Left lung (tissue), 4 donors: ENCODE measurements at regions not wholly inside any gene's neighbourhood (a gene's known extent, or its start where the extent isn't known, plus 50 kb on each side); places are given as distances from the start of the nearest gene placed in this dataset.

ENCODE experiments used
- ATAC-seq: fragments of 200-7000 bp; cut with Tn5 transposase; one replicate; pipeline ENCODE4 v1.9.1; 2020; ENCODE audit warnings: moderate library complexity
- DNase-seq, 4 donors: peaks; one replicate each; pipeline ENCODE4 v3.0.0-alpha.2; 2013 to 2020
- H3K27ac ChIP-seq, 2 donors: fragments of 200-600 bp; sonication (generic) in 1 of 2; one replicate each; pipeline versions ENCODE4 v1.5.0 to v1.8.0; 2020 to 2021
- H3K27me3 ChIP-seq, 2 donors: fragments of 200-600 bp; sonication (generic) in 1 of 2; one replicate each; pipeline versions ENCODE4 v1.5.0 to v1.8.0; 2020 to 2021
- H3K36me3 ChIP-seq, 2 donors: fragments of 200-600 bp; sonication (generic) in 1 of 2; one replicate each; pipeline versions ENCODE4 v1.5.0 to v1.8.0; 2020 to 2021
- H3K4me1 ChIP-seq, 2 donors: fragments of 200-600 bp; one replicate each; pipeline ENCODE4 v1.8.0; 2021
- H3K4me3 ChIP-seq, 2 donors: fragments of 200-600 bp; sonication (generic) in 1 of 2; one replicate each; pipeline versions ENCODE4 v1.5.0 to v1.8.0; 2020 to 2021; ENCODE audit warnings: mild to moderate bottlenecking in 1 of 2
- H3K9me3 ChIP-seq, 2 donors: fragments of 200-600 bp; sonication (generic) in 1 of 2; one replicate each; pipeline versions ENCODE4 v1.5.0 to v1.8.0; 2020 to 2021
- CTCF ChIP-seq, 2 donors: fragments of 200-600 bp; sonication (generic) in 1 of 2; IDR thresholded peaks; one replicate each; pipeline versions ENCODE4 v1.5.0 to v1.8.0; 2021; ENCODE audit warnings: antibody characterized with exemption in 2 of 2
- intact Hi-C, 2 donors: fragments of 100-400 bp; cut with DNase I; formaldehyde crosslinking; loops; one replicate each; pipeline versions ENCODE4 v1.11.2 to v1.14.2; 2022
- donor health status: DM: no; HTN: yes; CAD: no.
- donor health status: DM: no; HTN: no; CAD: no.

- Histone ChIP-seq H3K9me3 (peaks cover 0 to 55% of the 10 kb centered on the region in 2 donors), H3K4me3 (no peak overlapping the region), H3K27me3 (no peaks in the 10 kb centered on the region), H3K27ac (no peak overlapping the region), H3K36me3 (no peaks in the 10 kb centered on the region), H3K4me1 (no peaks in the 10 kb centered on the region)
- intact Hi-C loops = no loop called here
- ATAC-seq (no peak), DNase-seq (no peak)
- TF ChIP-seq CTCF (IDR thresholded peaks at IDR 0.05) = no peak
Observed at GRCh38 chr1:57686306-57686705, 262.4 kb upstream of the DAB1 start.

GRCh38 chr1:57683037-57683942 is 259.4 kb upstream of the DAB1 start:
- ATAC-seq = no peak
- no peaks in the 10 kb centered on the region for H3K27me3 ChIP-seq
- H3K27ac ChIP-seq = no peak overlapping the region
- intact Hi-C loops = no loop called here
- DNase-seq = no peak
- no peaks in the 10 kb centered on the region for H3K36me3 ChIP-seq
- H3K4me3 ChIP-seq = no peak overlapping the region
- no peaks in the 10 kb centered on the region for H3K4me1 ChIP-seq
- peaks cover 0 to 31% of the 10 kb centered on the region in 2 donors for H3K9me3 ChIP-seq
- TF ChIP-seq CTCF (IDR thresholded peaks at IDR 0.05) = no peak

- Histone ChIP-seq H3K27ac (no peak overlapping the region), H3K36me3 (no peaks in the 10 kb centered on the region), H3K27me3 (no peaks in the 10 kb centered on the region), H3K4me3 (no peak overlapping the region), H3K4me1 (no peaks in the 10 kb centered on the region), H3K9me3 (peaks cover 0 to 7% of the 10 kb centered on the region in 2 donors)
- DNase-seq (no peak), ATAC-seq (no peak)
- no peak for TF ChIP-seq CTCF (IDR thresholded peaks at IDR 0.05)
- intact Hi-C loops = no loop called here
Observed at GRCh38 chr1:57678138-57678537, 254.3 kb upstream of the DAB1 start.

GRCh38 chr1:57675776-57676175 is 251.9 kb upstream of the DAB1 start:
- Histone ChIP-seq H3K9me3 (no peaks in the 10 kb centered on the region), H3K4me3 (no peak overlapping the region), H3K4me1 (no peaks in the 10 kb centered on the region), H3K27me3 (no peaks in the 10 kb centered on the region), H3K36me3 (no peaks in the 10 kb centered on the region), H3K27ac (no peak overlapping the region)
- no peak for ATAC-seq
- DNase-seq = no peak
- intact Hi-C loops = no loop called here
- no peak for TF ChIP-seq CTCF (IDR thresholded peaks at IDR 0.05)

GRCh38 chr1:57674801-57675200 is 250.9 kb upstream of the DAB1 start:
- DNase-seq = no peak
- H3K36me3 ChIP-seq = no peaks in the 10 kb centered on the region
- ATAC-seq = no peak
- no peak for TF ChIP-seq CTCF (IDR thresholded peaks at IDR 0.05)
- intact Hi-C loops = no loop called here
- H3K27ac ChIP-seq = no peak overlapping the region
- H3K9me3 ChIP-seq = no peaks in the 10 kb centered on the region
- no peaks in the 10 kb centered on the region for H3K4me1 ChIP-seq
- H3K4me3 ChIP-seq = no peak overlapping the region
- no peaks in the 10 kb centered on the region for H3K27me3 ChIP-seq
